ENCODE measurements at regions not wholly inside any gene's neighbourhood (a gene's known extent, or its start where the extent isn't known, plus 50 kb on each side); places are given as distances from the start of the nearest gene placed in this dataset.

DNA sequence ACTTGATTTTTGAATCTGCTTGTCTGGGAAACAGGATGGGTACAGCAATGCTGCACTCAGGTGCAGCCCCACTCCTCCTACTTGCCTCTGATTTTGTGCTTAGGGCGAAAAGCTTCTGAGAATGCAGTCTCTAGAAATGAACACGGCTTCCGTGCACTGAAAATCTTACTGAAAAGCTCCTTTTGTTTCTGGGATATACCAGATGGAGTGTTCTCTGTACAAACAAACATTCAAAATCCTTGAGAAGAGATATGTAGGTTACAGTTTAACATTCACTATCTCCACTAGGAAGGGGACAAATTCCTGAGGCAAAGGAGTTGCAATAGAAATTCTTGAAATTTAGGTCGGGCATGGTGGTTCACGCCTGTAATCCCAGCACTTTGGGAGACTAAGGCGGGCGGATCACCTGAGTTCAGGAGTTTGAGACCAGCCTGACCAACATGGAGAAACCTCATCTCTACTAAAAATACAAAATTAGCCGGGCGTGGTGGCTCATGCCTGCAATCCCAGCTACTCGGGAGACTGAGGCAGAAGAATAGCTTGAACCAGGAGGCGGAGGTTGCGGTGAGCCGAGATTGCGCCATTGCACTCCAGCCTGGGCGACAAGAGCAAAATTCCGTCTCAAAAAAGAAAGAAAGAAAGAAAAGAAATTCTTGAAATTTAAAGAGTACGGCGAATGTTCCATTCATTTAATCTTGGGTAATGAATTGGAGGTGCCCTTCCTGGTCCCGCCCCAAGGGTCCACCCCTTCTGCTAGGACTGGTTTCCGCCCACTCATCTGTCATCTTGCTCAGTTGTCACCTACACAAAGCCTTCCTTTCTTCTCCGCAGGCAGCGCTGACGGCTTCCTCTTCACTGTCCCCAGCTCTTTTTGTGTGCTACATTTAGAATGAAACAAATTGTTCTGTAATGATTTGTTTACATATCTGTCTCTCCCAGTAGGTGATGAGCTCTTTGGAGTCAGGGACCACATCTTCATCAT, 92.4 kb downstream of the SOCS6 start (continued):
- TF ChIP-seq TSC22D2 (CRISPR knock-in tag; IDR thresholded peaks at IDR 0.05; ENCODE audit: borderline replicate concordance) = no peak
- peak; percentile 67; the same call in 1 of the 2 replicates for TF ChIP-seq ISL2 (CRISPR knock-in tag; IDR thresholded peaks at IDR 0.05)
- no peak for TF ChIP-seq ZNF607 (CRISPR knock-in tag; IDR thresholded peaks at IDR 0.05; ENCODE audit: borderline replicate concordance)
- TF ChIP-seq DMAP1 (CRISPR knock-in tag; IDR thresholded peaks at IDR 0.05) = peak; percentile 51; the same call in 1 of the 2 replicates
- peak; percentile 77 for TF ChIP-seq FOXP4 (CRISPR knock-in tag; IDR thresholded peaks at IDR 0.05)
- TF ChIP-seq ZFX (CRISPR knock-in tag; IDR thresholded peaks at IDR 0.05; ENCODE audit: low read depth) = peak; percentile 7; the same call in 1 of the 2 replicates
- no peak for TF ChIP-seq TBP (CRISPR knock-in tag; IDR thresholded peaks at IDR 0.05)
- TF ChIP-seq TRIM24 (CRISPR knock-in tag; IDR thresholded peaks at IDR 0.05) = no peak
- TF ChIP-seq MLXIP (CRISPR knock-in tag; IDR thresholded peaks at IDR 0.05; ENCODE audit: borderline replicate concordance) = no peak
- 0 out of 2 replicates have a peak, but pooled peaks have one; percentile 45 for TF ChIP-seq MBD4 (IDR thresholded peaks at IDR 0.05; ENCODE audit: borderline replicate concordance, low read length)
- peak; percentile 22; the same call in 1 of the 2 replicates for TF ChIP-seq ZNF292 (CRISPR knock-in tag; IDR thresholded peaks at IDR 0.05; ENCODE audit: borderline replicate concordance, low read depth)
- no peak for TF ChIP-seq TBL1XR1 (IDR thresholded peaks at IDR 0.05; ENCODE audit: borderline replicate concordance, low read length, partially characterized antibody)
- TF ChIP-seq RERE (CRISPR knock-in tag; IDR thresholded peaks at IDR 0.05; ENCODE audit: low read depth) = no peak; the same call in 1 of the 2 replicates
- TF ChIP-seq CBX2 (IDR thresholded peaks at IDR 0.05; ENCODE audit: low read depth, low read length) = no peak
- no peak for TF ChIP-seq CBX2 (CRISPR knock-in tag; IDR thresholded peaks at IDR 0.05; ENCODE audit: low read depth)
- no peak for TF ChIP-seq SOX6 (IDR thresholded peaks at IDR 0.05)
- peak; percentile 84 for TF ChIP-seq SOX6 (CRISPR knock-in tag; IDR thresholded peaks at IDR 0.05)

All from HepG2 (cell line).